Testis (tissue), 2 donors: ENCODE measurements at regions not wholly inside any gene's neighbourhood (a gene's known extent, or its start where the extent isn't known, plus 50 kb on each side); places are given as distances from the start of the nearest gene placed in this dataset.

ENCODE experiments used
- DNase-seq: peaks from one replicate; pipeline ENCODE4 v3.0.0-alpha.2; 2019
- H3K27ac ChIP-seq, 2 donors: fragments of 200-600 bp; sonication (generic); one replicate each; pipeline ENCODE4 v1.5.1; 2019
- H3K27me3 ChIP-seq: fragments of 200-600 bp; sonication (generic); one replicate; pipeline ENCODE4 v1.5.1; 2019
- H3K36me3 ChIP-seq: fragments of 200-600 bp; sonication (generic); one replicate; pipeline ENCODE4 v1.5.1; 2017; ENCODE audit warnings: low read depth; ENCODE audit errors: missing control alignments
- H3K4me1 ChIP-seq: fragments of 200-600 bp; sonication (generic); one replicate; pipeline ENCODE4 v1.5.1; 2019
- H3K4me3 ChIP-seq, 2 donors: fragments of 200-600 bp; sonication (generic); one replicate each; pipeline ENCODE4 v1.5.1; 2017 to 2019
- H3K9me3 ChIP-seq: fragments of 200-600 bp; sonication (generic); one replicate; pipeline ENCODE4 v1.5.1; 2017
- CTCF ChIP-seq, 3 experiments: fragments of 450-650 bp in 2 of 3; fragments of 200-600 bp in 1 of 3; sonication (generic) in 1 of 3; IDR thresholded peaks; one replicate each; pipeline ENCODE4 v1.5.1; 2016 to 2019; ENCODE audit warnings: antibody characterized with exemption in 3 of 3, mild to moderate bottlenecking in 2 of 3, moderate library complexity in 1 of 3
- POLR2A ChIP-seq: fragments of 450-650 bp; IDR thresholded peaks from one replicate; pipeline ENCODE4 v1.6.1; 2017; ENCODE audit warnings: antibody characterized with exemption, mild to moderate bottlenecking, moderate library complexity
- WGBS, 2 donors: methylation state at CpG; one replicate each; pipeline ENCODE4 v1.1.5; 2018; 5-methylcytosine and 5-hydroxymethylcytosine counted together
- intact Hi-C: fragments of 100-400 bp; cut with DNase I; formaldehyde crosslinking; loops from one replicate; pipeline ENCODE4 v1.15.1; 2023; ENCODE audit warnings: low total_unique reads

- no peak for DNase-seq
- Histone ChIP-seq H3K9me3 (no peaks in the 10 kb centered on the region), H3K4me3 (no peak overlapping the region), H3K36me3 (no peaks in the 10 kb centered on the region), H3K27ac (no peak overlapping the region), H3K27me3 (no peaks in the 10 kb centered on the region), H3K4me1 (peaks cover 10% of the 10 kb centered on the region)
- intact Hi-C loops: loop anchor here (5.0 kb wide), 1 partner anchor 1533 kb away; no protein-coding TSS in a partner anchor
- 74 to 79% methylated on average over 4 of the region's 4 CpGs for WGBS, 2 donors
- TF ChIP-seq CTCF (IDR thresholded peaks at IDR 0.05): peak in 1 of 3 experiments; percentile 12
- no peak for TF ChIP-seq POLR2A
Measured at GRCh38 chr19:30689474-30689873, 317.3 kb downstream of the ZNF536 start.

GRCh38 chr19:30688696-30689095 lies 316.5 kb downstream of the ZNF536 start:
- Histone ChIP-seq H3K27ac (no peak overlapping the region), H3K9me3 (no peaks in the 10 kb centered on the region), H3K36me3 (no peaks in the 10 kb centered on the region), H3K27me3 (no peaks in the 10 kb centered on the region), H3K4me3 (no peak overlapping the region), H3K4me1 (peaks cover 10% of the 10 kb centered on the region)
- WGBS, 2 donors: 92 to 95% methylated on average over 5 of the region's 5 CpGs
- no peak for TF ChIP-seq CTCF (IDR thresholded peaks at IDR 0.05)
- intact Hi-C loops: loop anchor here (5.0 kb wide), 1 partner anchor 1534 kb away; no protein-coding TSS in a partner anchor
- DNase-seq: no peak

GRCh38 chr19:30686826-30687566 lies 314.8 kb downstream of the ZNF536 start:
- Histone ChIP-seq H3K27me3 (no peaks in the 10 kb centered on the region), H3K4me1 (peaks cover 19% of the 10 kb centered on the region), H3K9me3 (no peaks in the 10 kb centered on the region), H3K27ac (no peak overlapping the region), H3K36me3 (no peaks in the 10 kb centered on the region), H3K4me3 (no peak overlapping the region)
- TF ChIP-seq POLR2A: no peak
- no peak for TF ChIP-seq CTCF (IDR thresholded peaks at IDR 0.05)
- intact Hi-C loops: loop anchor here (5.0 kb wide), 1 partner anchor 1535 kb away; no protein-coding TSS in a partner anchor
- DNase-seq: no peak
- 57 to 58% methylated on average over 16 of the region's 16 CpGs for WGBS, 2 donors

- Histone ChIP-seq H3K27ac (no peak overlapping the region), H3K4me3 (no peak overlapping the region), H3K9me3 (no peaks in the 10 kb centered on the region), H3K27me3 (no peaks in the 10 kb centered on the region), H3K36me3 (no peaks in the 10 kb centered on the region), H3K4me1 (peaks cover 19% of the 10 kb centered on the region)
- WGBS, 2 donors: 51 to 56% methylated on average over 23 of the region's 23 CpGs
- no peak for TF ChIP-seq CTCF (IDR thresholded peaks at IDR 0.05)
- TF ChIP-seq POLR2A: no peak
- no peak for DNase-seq
- intact Hi-C loops: loop anchor here (5.0 kb wide), 1 partner anchor 1536 kb away; no protein-coding TSS in a partner anchor
Measured at GRCh38 chr19:30686176-30686820, 314.1 kb downstream of the ZNF536 start.
